Brain microvascular endothelial cell (primary cell): ENCODE measurements at regions not wholly inside any gene's neighbourhood (a gene's known extent, or its start where the extent isn't known, plus 50 kb on each side); places are given as distances from the start of the nearest gene placed in this dataset.

Experiments
- DNase-seq: peaks from one replicate; pipeline ENCODE4 v3.0.0-alpha.2; 2020
- H3K27ac ChIP-seq: fragments of 250-450 bp; sonication (Bioruptor Pico); 2 replicates; pipeline ENCODE4 v1.5.1; 2020; ENCODE audit warnings: mild to moderate bottlenecking, moderate library complexity
- H3K27me3 ChIP-seq: fragments of 250-450 bp; sonication (Bioruptor Pico); replicated peaks from 2 replicates; pipeline ENCODE4 v1.5.1; 2020; ENCODE audit warnings: mild to moderate bottlenecking
- H3K36me3 ChIP-seq: fragments of 250-450 bp; sonication (Bioruptor Pico); replicated peaks from 2 replicates; pipeline ENCODE4 v1.5.1; 2020; ENCODE audit warnings: mild to moderate bottlenecking
- H3K4me3 ChIP-seq: 2 replicates; pipeline ENCODE4 v1.5.1; 2011; ENCODE audit warnings: low read depth, mild to moderate bottlenecking, control low read depth, low read length, moderate library complexity
- CTCF ChIP-seq: IDR thresholded peaks from 2 replicates; pipeline ENCODE4 v1.5.1; 2011; ENCODE audit warnings: low read depth, mild to moderate bottlenecking, moderate library complexity, low read length, control low read depth, inconsistent platforms; ENCODE audit errors: missing control alignments
- in situ Hi-C: cut with HindIII; loops from 2 replicates; pipeline ENCODE4 v1.10.0; 2017; ENCODE audit warnings: low sequenced_read_pairs, low pct_ligation_motif_present

GRCh38 chrX:46247456-46247855 lies 297.8 kb downstream of the ZNF674 start:
- no peak overlapping the region for H3K27ac ChIP-seq
- no peak for DNase-seq
- H3K4me3 ChIP-seq, result no peak overlapping the region
- no peak for TF ChIP-seq CTCF
- in situ Hi-C loops, result no loop called here
- H3K36me3 ChIP-seq, result no peaks in the 10 kb centered on the region
- H3K27me3 ChIP-seq, result no peaks in the 10 kb centered on the region

DNA sequence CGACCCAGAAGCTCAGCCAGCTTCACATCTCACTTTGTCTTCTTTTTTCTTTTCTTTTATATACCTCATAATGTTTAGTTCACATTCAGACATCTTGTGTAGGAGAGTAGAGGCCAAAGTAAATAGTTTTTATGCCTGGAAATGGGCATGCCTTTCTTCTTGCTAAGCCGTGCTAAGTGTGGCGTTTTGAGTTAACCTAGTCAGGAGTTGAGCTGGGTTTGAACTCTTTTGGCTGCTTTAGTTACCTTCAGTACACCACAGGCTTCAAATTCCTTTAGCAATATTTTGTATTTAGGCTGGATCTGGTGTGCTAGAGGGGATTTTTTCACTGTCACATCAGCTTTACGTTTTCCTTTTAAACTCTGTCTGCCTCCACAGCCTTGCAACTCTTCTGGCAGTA lies 300.8 kb downstream of the ZNF674 start:
- no peak overlapping the region for H3K27ac ChIP-seq
- no peaks in the 10 kb centered on the region for H3K36me3 ChIP-seq
- H3K27me3 ChIP-seq, result no peaks in the 10 kb centered on the region
- no peak for DNase-seq
- in situ Hi-C loops, result no loop called here
- H3K4me3 ChIP-seq, result no peak overlapping the region
- TF ChIP-seq CTCF, result no peak

GRCh38 chrX:46236411-46236810 lies 308.8 kb downstream of the ZNF674 start:
- DNase-seq, result no peak
- in situ Hi-C loops, result no loop called here
- TF ChIP-seq CTCF, result no peak
- Histone ChIP-seq H3K36me3 (no peaks in the 10 kb centered on the region), H3K4me3 (no peak overlapping the region), H3K27me3 (no peaks in the 10 kb centered on the region), H3K27ac (no peak overlapping the region)

DNA sequence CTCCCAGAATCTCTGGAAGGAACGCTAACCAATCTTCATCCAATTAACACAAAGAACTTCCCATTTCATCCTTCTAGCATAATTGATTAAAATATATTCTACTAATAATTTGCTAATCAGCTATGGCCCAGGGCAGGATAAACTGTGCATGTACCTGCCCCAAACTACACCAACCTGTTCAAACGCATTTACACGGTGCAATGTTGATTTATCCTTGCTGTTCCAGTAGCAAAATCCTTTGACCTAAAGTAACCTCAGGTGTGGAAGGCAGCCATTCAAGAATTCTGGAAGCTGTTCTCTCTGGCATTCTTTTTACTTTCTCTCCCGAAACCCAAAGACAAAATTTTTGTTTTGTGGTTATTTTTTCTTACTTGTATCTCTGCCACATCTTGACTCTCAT lies 309.4 kb downstream of the ZNF674 start:
- no peak for DNase-seq
- TF ChIP-seq CTCF, result no peak
- Histone ChIP-seq H3K36me3 (no peaks in the 10 kb centered on the region), H3K27ac (no peak overlapping the region), H3K27me3 (no peaks in the 10 kb centered on the region), H3K4me3 (no peak overlapping the region)
- in situ Hi-C loops, result no loop called here

- no peaks in the 10 kb centered on the region for H3K36me3 ChIP-seq
- in situ Hi-C loops, result no loop called here
- H3K27ac ChIP-seq, result no peak overlapping the region
- no peak overlapping the region for H3K4me3 ChIP-seq
- H3K27me3 ChIP-seq, result no peaks in the 10 kb centered on the region
- no peak for DNase-seq
- TF ChIP-seq CTCF, result no peak
These were observed 310.4 kb downstream of the ZNF674 start for GRCh38 chrX:46234775-46235174.

- no peak for TF ChIP-seq CTCF
- H3K27me3 ChIP-seq, result no peaks in the 10 kb centered on the region
- H3K27ac ChIP-seq, result no peak overlapping the region
- no peak for DNase-seq
- in situ Hi-C loops, result no loop called here
- no peaks in the 10 kb centered on the region for H3K36me3 ChIP-seq
- no peak overlapping the region for H3K4me3 ChIP-seq
These were observed 316.8 kb downstream of the ZNF674 start for GRCh38 chrX:46228389-46228788.
